ENCODE measurements at regions not wholly inside any gene's neighbourhood (a gene's known extent, or its start where the extent isn't known, plus 50 kb on each side); places are given as distances from the start of the nearest gene placed in this dataset.

GRCh38 chr6:53432318-53433161, 83.8 kb upstream of the ELOVL5 start:
- DNase-seq, result peak in 1 of 2 donors; percentile 13
- H3K27ac ChIP-seq, result no peak overlapping the region
- TF ChIP-seq POLR2AphosphoS5 (IDR thresholded peaks at IDR 0.05) (no peak), EP300 (IDR thresholded peaks at IDR 0.05) (no peak), POLR2A (IDR thresholded peaks at IDR 0.05) (no peak), CTCF (IDR thresholded peaks at IDR 0.05) (no peak)
- no peaks in the 10 kb centered on the region for H3K9me3 ChIP-seq
- H3K36me3 ChIP-seq, result no peaks in the 10 kb centered on the region
- WGBS, 5 donors, result 71 to 77% (median 75%) methylated on average over 8 of the region's 8 CpGs
- no peaks in the 10 kb centered on the region for H3K27me3 ChIP-seq
- peaks cover 0 to 26% (median 2%) of the 10 kb centered on the region in 4 donors for H3K4me1 ChIP-seq
- intact Hi-C loops (cut with DNase I; ENCODE audit: low total_unique reads), result no loop called here
- H3K4me3 ChIP-seq, result no peak overlapping the region

- WGBS, 5 donors, result 85 to 95% (median 91%) methylated on average over 4 of the region's 4 CpGs
- intact Hi-C loops (cut with DNase I; ENCODE audit: low total_unique reads), result no loop called here
These were observed 83.0 kb upstream of the ELOVL5 start for GRCh38 chr6:53431704-53432103.

GRCh38 chr6:53429401-53429800, 80.7 kb upstream of the ELOVL5 start:
- DNase-seq, result no peak
- Histone ChIP-seq H3K4me1 (peaks cover 0 to 23% (median 2%) of the 10 kb centered on the region in 4 donors), H3K36me3 (no peaks in the 10 kb centered on the region), H3K4me3 (no peak overlapping the region), H3K9me3 (no peaks in the 10 kb centered on the region), H3K27ac (no peak overlapping the region), H3K27me3 (no peaks in the 10 kb centered on the region)
- intact Hi-C loops (cut with DNase I; ENCODE audit: low total_unique reads), result no loop called here
- TF ChIP-seq POLR2AphosphoS5 (IDR thresholded peaks at IDR 0.05) (no peak), POLR2A (IDR thresholded peaks at IDR 0.05) (no peak), CTCF (IDR thresholded peaks at IDR 0.05) (no peak), EP300 (IDR thresholded peaks at IDR 0.05) (no peak)

More at GRCh38 chr6:53431704-53432103, 83.0 kb upstream of the ELOVL5 start:
- TF ChIP-seq POLR2A (IDR thresholded peaks at IDR 0.05) (no peak), POLR2AphosphoS5 (IDR thresholded peaks at IDR 0.05) (no peak), EP300 (IDR thresholded peaks at IDR 0.05) (no peak), CTCF (IDR thresholded peaks at IDR 0.05) (no peak)
- no peak for DNase-seq
- Histone ChIP-seq H3K27ac (no peak overlapping the region), H3K9me3 (no peaks in the 10 kb centered on the region), H3K4me1 (peaks cover 0 to 26% (median 2%) of the 10 kb centered on the region in 4 donors), H3K4me3 (no peak overlapping the region), H3K36me3 (no peaks in the 10 kb centered on the region), H3K27me3 (no peaks in the 10 kb centered on the region)

- H3K27me3 ChIP-seq, result no peaks in the 10 kb centered on the region
- 69 to 79% (median 75%) methylated on average over 1 of the region's 1 CpG for WGBS, 5 donors
- H3K36me3 ChIP-seq, result no peaks in the 10 kb centered on the region
- H3K27ac ChIP-seq, result no peak overlapping the region
- H3K4me3 ChIP-seq, result no peak overlapping the region
- DNase-seq, result no peak
- TF ChIP-seq POLR2A (IDR thresholded peaks at IDR 0.05) (no peak), CTCF (IDR thresholded peaks at IDR 0.05) (no peak), POLR2AphosphoS5 (IDR thresholded peaks at IDR 0.05) (no peak), EP300 (IDR thresholded peaks at IDR 0.05) (no peak)
- H3K4me1 ChIP-seq, result peaks cover 0 to 18% (median 2%) of the 10 kb centered on the region in 4 donors
- H3K9me3 ChIP-seq, result no peaks in the 10 kb centered on the region
- intact Hi-C loops (cut with DNase I; ENCODE audit: low total_unique reads), result no loop called here
These were observed 80.1 kb upstream of the ELOVL5 start for GRCh38 chr6:53428886-53429285.
